ENCODE measurements at regions not wholly inside any gene's neighbourhood (a gene's known extent, or its start where the extent isn't known, plus 50 kb on each side); places are given as distances from the start of the nearest gene placed in this dataset.

DNA sequence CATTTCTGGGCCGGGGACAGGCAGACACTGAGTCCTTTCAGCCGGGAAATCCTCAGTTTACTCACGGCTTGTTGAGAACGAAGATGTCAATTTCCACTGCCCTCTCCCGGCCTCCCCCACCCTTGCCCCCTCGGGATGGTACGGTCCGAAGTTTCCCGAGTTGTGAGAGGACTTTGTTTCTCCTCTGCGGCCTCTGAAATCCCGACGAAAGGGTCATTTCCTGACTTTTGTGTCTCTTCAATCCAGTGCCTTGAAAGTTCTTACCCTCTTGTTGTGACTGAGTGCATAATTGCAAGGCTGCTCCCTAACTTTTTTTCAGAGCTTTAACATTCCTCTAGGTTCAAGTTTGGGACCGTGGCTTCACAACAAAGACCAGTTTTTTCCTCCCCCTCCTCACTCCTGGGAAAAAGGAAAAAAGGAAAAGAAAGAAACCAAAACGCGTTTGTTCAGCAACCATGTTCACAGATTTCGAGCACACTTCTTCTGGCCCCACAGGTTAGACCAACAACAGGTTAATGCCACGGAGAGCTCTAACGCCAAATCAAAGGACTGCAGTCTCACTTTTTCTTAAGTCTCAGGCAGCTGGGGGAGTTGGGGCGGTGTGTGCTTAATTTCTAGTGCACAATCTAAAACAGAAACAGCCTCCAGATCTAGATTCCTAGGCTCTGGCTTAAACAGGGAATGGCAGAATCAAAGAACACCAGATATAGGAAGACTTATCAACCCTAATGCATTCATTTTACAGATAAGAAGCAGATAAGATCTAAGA lies 138.9 kb downstream of the TMCO5A start:
- TF ChIP-seq, protein P1, sequence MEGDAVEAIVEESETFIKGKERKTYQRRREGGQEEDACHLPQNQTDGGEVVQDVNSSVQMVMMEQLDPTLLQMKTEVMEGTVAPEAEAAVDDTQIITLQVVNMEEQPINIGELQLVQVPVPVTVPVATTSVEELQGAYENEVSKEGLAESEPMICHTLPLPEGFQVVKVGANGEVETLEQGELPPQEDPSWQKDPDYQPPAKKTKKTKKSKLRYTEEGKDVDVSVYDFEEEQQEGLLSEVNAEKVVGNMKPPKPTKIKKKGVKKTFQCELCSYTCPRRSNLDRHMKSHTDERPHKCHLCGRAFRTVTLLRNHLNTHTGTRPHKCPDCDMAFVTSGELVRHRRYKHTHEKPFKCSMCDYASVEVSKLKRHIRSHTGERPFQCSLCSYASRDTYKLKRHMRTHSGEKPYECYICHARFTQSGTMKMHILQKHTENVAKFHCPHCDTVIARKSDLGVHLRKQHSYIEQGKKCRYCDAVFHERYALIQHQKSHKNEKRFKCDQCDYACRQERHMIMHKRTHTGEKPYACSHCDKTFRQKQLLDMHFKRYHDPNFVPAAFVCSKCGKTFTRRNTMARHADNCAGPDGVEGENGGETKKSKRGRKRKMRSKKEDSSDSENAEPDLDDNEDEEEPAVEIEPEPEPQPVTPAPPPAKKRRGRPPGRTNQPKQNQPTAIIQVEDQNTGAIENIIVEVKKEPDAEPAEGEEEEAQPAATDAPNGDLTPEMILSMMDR (IDR thresholded peaks at IDR 0.05; ENCODE audit: low read depth, low read length) = no peak
- TF ChIP-seq, protein P2, sequence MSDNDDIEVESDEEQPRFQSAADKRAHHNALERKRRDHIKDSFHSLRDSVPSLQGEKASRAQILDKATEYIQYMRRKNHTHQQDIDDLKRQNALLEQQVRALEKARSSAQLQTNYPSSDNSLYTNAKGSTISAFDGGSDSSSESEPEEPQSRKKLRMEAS (IDR thresholded peaks at IDR 0.05; ENCODE audit: low read depth, low read length) = no peak
- TF ChIP-seq MYC (IDR thresholded peaks at IDR 0.05; ENCODE audit: low read depth, low read length) (no peak), POLR2A (IDR thresholded peaks at IDR 0.05; ENCODE audit: extremely low read depth, insufficient read length) (no peak)
- no peak for DNase-seq (ENCODE audit: low read depth)
- peak overlapping the region; percentile 28 for H3K4me3 ChIP-seq (ENCODE audit: low read depth, low read length)

DNA sequence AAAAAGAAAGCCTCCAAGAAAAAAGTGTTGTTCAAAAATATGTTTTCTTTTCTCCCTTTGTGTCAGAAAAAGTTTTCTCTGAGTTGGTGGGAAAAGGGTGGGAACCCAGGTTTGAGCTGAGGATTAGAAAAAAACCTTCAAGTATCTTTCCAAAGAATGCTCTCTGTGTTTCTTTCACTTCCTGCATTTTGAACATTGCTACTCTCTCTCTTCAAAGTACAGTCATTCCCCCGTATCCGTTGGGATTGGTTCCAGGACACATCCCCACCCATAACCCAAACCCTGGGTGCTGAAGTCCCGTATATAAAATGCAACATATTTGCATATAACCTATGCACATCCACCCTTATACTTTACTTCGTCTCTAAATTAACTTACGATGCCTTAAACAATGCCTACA lies 139.6 kb downstream of the TMCO5A start:
- H3K4me3 ChIP-seq (ENCODE audit: low read depth, low read length) = no peak overlapping the region
- TF ChIP-seq, protein P1 (IDR thresholded peaks at IDR 0.05; ENCODE audit: low read depth, low read length) = no peak
- TF ChIP-seq, protein P2 (IDR thresholded peaks at IDR 0.05; ENCODE audit: low read depth, low read length) = no peak
- no peak for DNase-seq (ENCODE audit: low read depth)

DNA sequence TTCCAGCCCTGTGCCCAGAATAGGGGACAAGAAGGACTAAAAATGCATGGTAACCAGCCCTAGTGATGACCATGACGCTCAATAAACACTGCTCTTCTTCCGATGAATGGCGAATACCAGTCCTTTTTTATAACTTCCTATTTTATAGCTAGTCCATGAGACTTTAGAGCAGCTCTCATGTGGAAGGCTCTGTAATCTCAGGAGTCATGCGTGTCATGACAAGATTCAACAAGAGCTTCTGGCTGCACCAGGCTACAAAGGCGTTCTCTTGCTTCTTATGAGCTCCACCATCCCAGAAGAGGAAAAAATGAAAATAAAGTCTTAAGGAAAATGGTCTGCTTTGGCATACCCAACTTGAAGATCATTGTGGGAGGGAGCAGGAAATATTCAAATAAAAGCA lies 141.0 kb downstream of the TMCO5A start:
- no peak for DNase-seq (ENCODE audit: low read depth)
- H3K4me3 ChIP-seq (ENCODE audit: low read depth, low read length) = no peak overlapping the region
- TF ChIP-seq, protein P2 (IDR thresholded peaks at IDR 0.05; ENCODE audit: low read depth, low read length) = no peak
- TF ChIP-seq, protein P1 (IDR thresholded peaks at IDR 0.05; ENCODE audit: low read depth, low read length) = no peak
- no peak for TF ChIP-seq POLR2A (IDR thresholded peaks at IDR 0.05; ENCODE audit: extremely low read depth, insufficient read length)
- no peak for TF ChIP-seq MYC (IDR thresholded peaks at IDR 0.05; ENCODE audit: low read depth, low read length)

DNA sequence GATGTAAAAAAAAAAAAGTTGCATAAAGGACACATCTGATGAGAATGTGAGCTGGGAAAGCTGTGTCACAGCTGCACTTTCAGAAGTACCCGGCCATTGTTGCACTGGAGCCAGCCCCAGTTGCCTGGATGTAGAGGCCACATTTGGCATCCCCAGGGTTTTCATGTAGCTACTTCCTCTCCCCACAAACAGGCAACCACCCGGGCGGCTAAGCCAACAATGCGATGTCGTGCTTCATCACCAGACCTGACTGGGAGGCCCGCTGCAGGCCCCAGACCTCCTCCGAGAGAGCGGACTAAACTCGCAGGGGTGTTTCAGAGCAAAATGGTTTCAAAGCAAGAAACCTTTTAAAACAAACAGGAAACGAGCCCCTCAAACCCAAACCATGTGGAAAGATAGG lies 142.3 kb downstream of the TMCO5A start:
- DNase-seq (ENCODE audit: low read depth) = peak; percentile 46
- TF ChIP-seq, protein P1 (IDR thresholded peaks at IDR 0.05; ENCODE audit: low read depth, low read length) = no peak
- TF ChIP-seq, protein P2 (IDR thresholded peaks at IDR 0.05; ENCODE audit: low read depth, low read length) = no peak
- TF ChIP-seq POLR2A (IDR thresholded peaks at IDR 0.05; ENCODE audit: extremely low read depth, insufficient read length) (no peak), MYC (IDR thresholded peaks at IDR 0.05; ENCODE audit: low read depth, low read length) (no peak)
- H3K4me3 ChIP-seq (ENCODE audit: low read depth, low read length) = no peak overlapping the region

DNA sequence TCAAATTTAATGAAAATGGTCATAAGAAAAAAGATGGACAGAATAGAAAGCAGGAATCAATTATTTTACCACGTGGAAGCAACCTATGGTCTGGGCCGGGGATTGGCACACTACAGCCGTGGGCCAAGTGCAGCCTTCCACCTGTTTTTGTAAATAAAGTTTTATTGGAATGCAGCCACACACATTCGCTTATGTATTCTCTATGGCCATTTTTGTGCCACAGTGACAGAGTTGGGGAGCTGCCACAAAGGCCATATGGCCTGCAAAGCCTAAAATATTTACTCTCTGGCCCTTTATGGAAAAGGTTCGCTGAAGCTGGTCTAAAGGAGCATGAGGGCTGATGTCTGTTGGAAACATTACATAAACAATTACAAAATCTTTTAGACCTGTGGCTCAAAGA lies 144.8 kb downstream of the TMCO5A start:
- TF ChIP-seq, protein P1 (IDR thresholded peaks at IDR 0.05; ENCODE audit: low read depth, low read length) = no peak
- TF ChIP-seq, protein P2 (IDR thresholded peaks at IDR 0.05; ENCODE audit: low read depth, low read length) = no peak
- TF ChIP-seq MYC (IDR thresholded peaks at IDR 0.05; ENCODE audit: low read depth, low read length) = no peak
- no peak for TF ChIP-seq POLR2A (IDR thresholded peaks at IDR 0.05; ENCODE audit: extremely low read depth, insufficient read length)
- no peak for DNase-seq (ENCODE audit: low read depth)
- H3K4me3 ChIP-seq (ENCODE audit: low read depth, low read length) = no peak overlapping the region

Data from NB4 (cell line).